Suprapubic skin (tissue), 3 donors: ENCODE measurements at regions not wholly inside any gene's neighbourhood (a gene's known extent, or its start where the extent isn't known, plus 50 kb on each side); places are given as distances from the start of the nearest gene placed in this dataset.

Source experiments
- EP300 ChIP-seq: sonication (generic); formaldehyde crosslinking; IDR thresholded peaks from one replicate; pipeline ENCODE4 v1.6.1; 2017; ENCODE audit warnings: antibody characterized with exemption
- POLR2A ChIP-seq, 2 donors: fragments of 450-650 bp; IDR thresholded peaks; one replicate each; pipeline ENCODE4 v1.6.1; 2017; ENCODE audit warnings: antibody characterized with exemption in 2 of 2, mild to moderate bottlenecking in 2 of 2, moderate library complexity in 2 of 2
- TF ChIP-seq, protein P1 (sequence below), 2 donors: fragments of 200-600 bp in 1 of 2; fragments of 450-650 bp in 1 of 2; sonication (generic) in 1 of 2; IDR thresholded peaks; one replicate each; pipeline ENCODE4 v1.5.1; 2016 to 2019; ENCODE audit warnings: antibody characterized with exemption in 2 of 2, mild to moderate bottlenecking in 1 of 2, moderate library complexity in 1 of 2

DNA sequence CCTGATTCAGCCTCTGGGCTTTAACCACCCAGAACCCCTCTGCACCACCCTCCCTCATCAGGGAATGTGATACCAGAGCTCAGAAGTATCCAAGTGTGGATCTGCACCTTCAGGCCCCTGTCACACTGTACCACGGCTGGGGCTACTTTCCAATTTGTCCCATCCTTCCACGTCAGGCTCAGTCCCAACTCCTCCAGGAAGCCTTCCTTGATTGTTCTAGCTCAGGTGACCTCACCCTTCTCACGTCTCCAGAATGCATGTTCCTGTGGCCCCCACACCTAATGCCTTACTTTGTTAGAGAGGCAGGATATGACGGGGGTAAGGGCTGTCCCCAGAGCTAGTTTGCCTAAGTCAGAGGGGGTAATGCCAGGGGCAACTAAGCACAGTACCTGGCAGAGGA lies 134.3 kb downstream of the TFCP2L1 start:
- TF ChIP-seq EP300 (no peak), POLR2A (IDR thresholded peaks at IDR 0.05) (no peak)
- TF ChIP-seq, protein P1, sequence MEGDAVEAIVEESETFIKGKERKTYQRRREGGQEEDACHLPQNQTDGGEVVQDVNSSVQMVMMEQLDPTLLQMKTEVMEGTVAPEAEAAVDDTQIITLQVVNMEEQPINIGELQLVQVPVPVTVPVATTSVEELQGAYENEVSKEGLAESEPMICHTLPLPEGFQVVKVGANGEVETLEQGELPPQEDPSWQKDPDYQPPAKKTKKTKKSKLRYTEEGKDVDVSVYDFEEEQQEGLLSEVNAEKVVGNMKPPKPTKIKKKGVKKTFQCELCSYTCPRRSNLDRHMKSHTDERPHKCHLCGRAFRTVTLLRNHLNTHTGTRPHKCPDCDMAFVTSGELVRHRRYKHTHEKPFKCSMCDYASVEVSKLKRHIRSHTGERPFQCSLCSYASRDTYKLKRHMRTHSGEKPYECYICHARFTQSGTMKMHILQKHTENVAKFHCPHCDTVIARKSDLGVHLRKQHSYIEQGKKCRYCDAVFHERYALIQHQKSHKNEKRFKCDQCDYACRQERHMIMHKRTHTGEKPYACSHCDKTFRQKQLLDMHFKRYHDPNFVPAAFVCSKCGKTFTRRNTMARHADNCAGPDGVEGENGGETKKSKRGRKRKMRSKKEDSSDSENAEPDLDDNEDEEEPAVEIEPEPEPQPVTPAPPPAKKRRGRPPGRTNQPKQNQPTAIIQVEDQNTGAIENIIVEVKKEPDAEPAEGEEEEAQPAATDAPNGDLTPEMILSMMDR (IDR thresholded peaks at IDR 0.05): no peak
